COLO668 (cell line): ENCODE measurements at regions not wholly inside any gene's neighbourhood (a gene's known extent, or its start where the extent isn't known, plus 50 kb on each side); places are given as distances from the start of the nearest gene placed in this dataset.

Source experiments
- DNase-seq: peaks from one replicate; lab custom pipeline; 2025; ENCODE audit not compliant: unreplicated experiment; lab: John Stamatoyannopoulos, UW

GRCh38 chr19:30755581-30755980 is 383.4 kb downstream of the ZNF536 start:
- no peak for DNase-seq

GRCh38 chr19:30754162-30754561 is 382.0 kb downstream of the ZNF536 start:
- no peak for DNase-seq

- no peak for DNase-seq
Measured at GRCh38 chr19:30752876-30753275, 380.7 kb downstream of the ZNF536 start.

- no peak for DNase-seq
Measured at GRCh38 chr19:30752201-30752600, 380.0 kb downstream of the ZNF536 start.

- DNase-seq, result no peak
Measured at GRCh38 chr19:30745476-30745985, 373.3 kb downstream of the ZNF536 start.

- no peak for DNase-seq
Measured at GRCh38 chr19:30744741-30745475, 372.7 kb downstream of the ZNF536 start.

- no peak for DNase-seq
Measured at GRCh38 chr19:30743702-30744101, 371.5 kb downstream of the ZNF536 start.

GRCh38 chr19:30743011-30743410 is 370.8 kb downstream of the ZNF536 start:
- no peak for DNase-seq

- no peak for DNase-seq
Measured at GRCh38 chr19:30742406-30742938, 370.3 kb downstream of the ZNF536 start.

GRCh38 chr19:30741566-30741965 is 369.4 kb downstream of the ZNF536 start:
- no peak for DNase-seq

- DNase-seq, result no peak
Measured at GRCh38 chr19:30739394-30739793, 367.2 kb downstream of the ZNF536 start.

GRCh38 chr19:30738047-30738446 is 365.9 kb downstream of the ZNF536 start:
- DNase-seq, result no peak

GRCh38 chr19:30734669-30735068 is 362.5 kb downstream of the ZNF536 start:
- DNase-seq, result no peak

GRCh38 chr19:30733826-30734550 is 361.8 kb downstream of the ZNF536 start:
- no peak for DNase-seq

GRCh38 chr19:30731591-30731990 is 359.4 kb downstream of the ZNF536 start:
- no peak for DNase-seq

- DNase-seq, result no peak
Measured at GRCh38 chr19:30729451-30729850, 357.3 kb downstream of the ZNF536 start.

GRCh38 chr19:30722761-30723160 is 350.6 kb downstream of the ZNF536 start:
- no peak for DNase-seq

GRCh38 chr19:30722186-30722585 is 350.0 kb downstream of the ZNF536 start:
- DNase-seq, result no peak

- DNase-seq, result no peak
Measured at GRCh38 chr19:30719999-30720345, 347.8 kb downstream of the ZNF536 start.

- DNase-seq, result no peak
Measured at GRCh38 chr19:30719189-30719998, 347.2 kb downstream of the ZNF536 start.

- no peak for DNase-seq
Measured at GRCh38 chr19:30718707-30719106, 346.5 kb downstream of the ZNF536 start.
